OCI-LY1 (cell line): ENCODE measurements at regions not wholly inside any gene's neighbourhood (a gene's known extent, or its start where the extent isn't known, plus 50 kb on each side); places are given as distances from the start of the nearest gene placed in this dataset.

ENCODE experiments used
- H2AFZ ChIP-seq: fragments of 200-600 bp; sonication (generic), shearing (Covaris generic); 2 replicates; pipeline ENCODE4 v1.6.0; 2014; ENCODE audit warnings: antibody characterized with exemption, mild to moderate bottlenecking, low read length
- H3F3A ChIP-seq: fragments of 200-600 bp; sonication (generic), shearing (Covaris generic); 2 replicates; pipeline ENCODE4 v1.6.0; 2014; ENCODE audit warnings: mild to moderate bottlenecking, antibody characterized with exemption, low read length, moderate library complexity; ENCODE audit not compliant: insufficient read depth
- H3K27ac ChIP-seq: fragments of 200-600 bp; sonication (generic); 2 replicates; pipeline ENCODE4 v1.5.1; 2014; ENCODE audit warnings: low read length, mixed run types, mild to moderate bottlenecking, low read depth; ENCODE audit not compliant: poor library complexity, severe bottlenecking
- H3K27me3 ChIP-seq: fragments of 200-600 bp; sonication (generic); 2 replicates; pipeline ENCODE4 v1.6.0; 2014; ENCODE audit warnings: antibody characterized with exemption, mild to moderate bottlenecking, low read length, moderate library complexity; ENCODE audit not compliant: insufficient read depth
- H3K36me3 ChIP-seq: fragments of 200-600 bp; sonication (generic); 2 replicates; pipeline ENCODE4 v1.6.1; 2014; ENCODE audit warnings: mild to moderate bottlenecking, antibody characterized with exemption, low read length, moderate library complexity, mixed read lengths; ENCODE audit not compliant: insufficient read depth
- H3K4me1 ChIP-seq: fragments of 200-600 bp; sonication (generic); 2 replicates; pipeline ENCODE4 v1.5.1; 2014; ENCODE audit warnings: mild to moderate bottlenecking, low read length, moderate library complexity; ENCODE audit not compliant: insufficient read depth, severe bottlenecking
- H3K4me2 ChIP-seq: fragments of 200-600 bp; sonication (generic), shearing (Covaris generic); 2 replicates; pipeline ENCODE4 v1.6.1; 2014; ENCODE audit warnings: low read length
- H3K4me3 ChIP-seq: fragments of 200-600 bp; sonication (generic); 2 replicates; pipeline ENCODE4 v1.5.1; 2014; ENCODE audit warnings: low read length, low read depth, mild to moderate bottlenecking, mixed read lengths; ENCODE audit not compliant: poor library complexity, severe bottlenecking
- H3K79me2 ChIP-seq: fragments of 200-600 bp; shearing (Covaris generic); 2 replicates; pipeline ENCODE4 v1.6.1; 2016; ENCODE audit warnings: mixed run types, low read length, mixed read lengths; ENCODE audit not compliant: insufficient read depth
- H3K9ac ChIP-seq: fragments of 200-600 bp; sonication (generic), shearing (Covaris generic); 2 replicates; pipeline ENCODE4 v1.6.1; 2014; ENCODE audit warnings: mild to moderate bottlenecking, low read length, mixed read lengths
- H3K9me2 ChIP-seq: fragments of 200-600 bp; sonication (generic), shearing (Covaris generic); 2 replicates; pipeline ENCODE4 v1.6.1; 2014; ENCODE audit warnings: low read depth, mild to moderate bottlenecking, low read length, mixed read lengths
- H3K9me3 ChIP-seq: fragments of 200-600 bp; shearing (Covaris generic); 2 replicates; pipeline ENCODE4 v1.6.1; 2014; ENCODE audit warnings: low read length, mixed read lengths
- H4K20me1 ChIP-seq: fragments of 200-600 bp; sonication (generic), shearing (Covaris generic); 2 replicates; pipeline ENCODE4 v1.6.0; 2016; ENCODE audit warnings: mild to moderate bottlenecking, low read length; ENCODE audit not compliant: insufficient read depth
- CTCF ChIP-seq: fragments of 200-600 bp; sonication (generic), shearing (Covaris generic); IDR thresholded peaks from 2 replicates; pipeline ENCODE4 v1.5.1; 2017; ENCODE audit warnings: mild to moderate bottlenecking, antibody characterized with exemption, low read length, moderate library complexity, mixed read lengths
- EZH2 ChIP-seq: fragments of 200-600 bp; sonication (generic), shearing (Covaris generic); IDR thresholded peaks from 2 replicates; pipeline ENCODE4 v1.8.0; 2017; ENCODE audit warnings: borderline replicate concordance, mixed run types, mild to moderate bottlenecking, antibody characterized with exemption, low read length, moderate library complexity, mixed read lengths

GRCh38 chr7:13016036-13016581 lies 328.7 kb downstream of the ARL4A start:
- TF ChIP-seq CTCF (no peak), EZH2 (no peak)
- H3K4me2 ChIP-seq = no peak overlapping the region
- H3K9me3 ChIP-seq = no peaks in the 10 kb centered on the region
- H3K79me2 ChIP-seq = no peaks in the 10 kb centered on the region
- H3F3A ChIP-seq = no peaks in the 10 kb centered on the region
- H4K20me1 ChIP-seq = no peaks in the 10 kb centered on the region
- no peak overlapping the region for H3K9ac ChIP-seq
- H3K27ac ChIP-seq = no peak overlapping the region
- H3K27me3 ChIP-seq = no peaks in the 10 kb centered on the region
- H2AFZ ChIP-seq = no peak overlapping the region
- H3K9me2 ChIP-seq = no peaks in the 10 kb centered on the region
- H3K4me1 ChIP-seq = no peaks in the 10 kb centered on the region
- H3K36me3 ChIP-seq = no peaks in the 10 kb centered on the region
- no peak overlapping the region for H3K4me3 ChIP-seq

- Histone ChIP-seq H3K9me3 (no peaks in the 10 kb centered on the region), H3K36me3 (no peaks in the 10 kb centered on the region), H4K20me1 (no peaks in the 10 kb centered on the region), H3K4me1 (no peaks in the 10 kb centered on the region), H3K27me3 (no peaks in the 10 kb centered on the region), H3F3A (no peaks in the 10 kb centered on the region), H3K9ac (no peak overlapping the region), H3K4me2 (no peak overlapping the region), H2AFZ (no peak overlapping the region), H3K79me2 (no peaks in the 10 kb centered on the region), H3K4me3 (no peak overlapping the region), H3K27ac (no peak overlapping the region), H3K9me2 (no peaks in the 10 kb centered on the region)
- TF ChIP-seq CTCF = no peak
Measured at GRCh38 chr7:13016592-13017332, 329.3 kb downstream of the ARL4A start.

- Histone ChIP-seq H3K9me3 (no peaks in the 10 kb centered on the region), H3K27me3 (no peaks in the 10 kb centered on the region), H3K9ac (no peak overlapping the region), H3K9me2 (no peaks in the 10 kb centered on the region), H3K36me3 (no peaks in the 10 kb centered on the region), H3K79me2 (no peaks in the 10 kb centered on the region), H3K27ac (no peak overlapping the region), H2AFZ (no peak overlapping the region), H3F3A (no peaks in the 10 kb centered on the region), H4K20me1 (no peaks in the 10 kb centered on the region), H3K4me3 (no peak overlapping the region), H3K4me1 (no peaks in the 10 kb centered on the region), H3K4me2 (no peak overlapping the region)
- TF ChIP-seq EZH2 (no peak), CTCF (no peak)
Measured at GRCh38 chr7:13017333-13017857, 330.0 kb downstream of the ARL4A start.
